SK-N-SH (cell line): ENCODE measurements at regions not wholly inside any gene's neighbourhood (a gene's known extent, or its start where the extent isn't known, plus 50 kb on each side); places are given as distances from the start of the nearest gene placed in this dataset.

Experiments
- CHD2 ChIP-seq: fragments of 150-350 bp; IDR thresholded peaks from 2 replicates; pipeline ENCODE4 v1.6.1; 2018; ENCODE audit warnings: low read length; ENCODE audit not compliant: partially characterized antibody
- CTCF ChIP-seq: fragments of 200-600 bp; sonication (generic); IDR thresholded peaks from 2 replicates; pipeline ENCODE4 v1.6.1; 2017; ENCODE audit warnings: antibody characterized with exemption, mild to moderate bottlenecking, moderate library complexity
- EZH2phosphoT487 ChIP-seq: fragments of 200-600 bp; sonication (generic); IDR thresholded peaks from 2 replicates; pipeline ENCODE4 v1.6.1; 2017; ENCODE audit warnings: low read depth, mixed run types, mild to moderate bottlenecking, antibody characterized with exemption, moderate library complexity, borderline replicate concordance
- FOSL2 ChIP-seq: IDR thresholded peaks from 2 replicates; pipeline ENCODE4 v1.4.0; 2012; ENCODE audit warnings: low read depth, mild to moderate bottlenecking, moderate library complexity, borderline replicate concordance
- FOXJ3 ChIP-seq: sonication (generic); formaldehyde crosslinking; IDR thresholded peaks from 2 replicates; pipeline ENCODE4 v1.5.1; 2020; ENCODE audit warnings: mild to moderate bottlenecking, missing genetic modification reagents
- MEF2A ChIP-seq: IDR thresholded peaks from 2 replicates; pipeline ENCODE4 v1.4.0; 2012; ENCODE audit warnings: low read depth, borderline replicate concordance
- MXI1 ChIP-seq: IDR thresholded peaks from 2 replicates; pipeline ENCODE4 v1.6.1; 2012; ENCODE audit warnings: mild to moderate bottlenecking, low read depth, low read length, improper control_type of control experiment
- NFIC ChIP-seq: IDR thresholded peaks from 2 replicates; pipeline ENCODE4 v1.4.0; 2012; ENCODE audit warnings: borderline replicate concordance
- RAD21 ChIP-seq: IDR thresholded peaks from 2 replicates; pipeline ENCODE4 v1.6.1; 2012; ENCODE audit warnings: mild to moderate bottlenecking, low read length
- RXRA ChIP-seq: IDR thresholded peaks from 2 replicates; pipeline ENCODE4 v1.4.0; 2012; ENCODE audit warnings: low read depth, mild to moderate bottlenecking, borderline replicate concordance
- SMC3 ChIP-seq: IDR thresholded peaks from 2 replicates; pipeline ENCODE4 v1.6.1; 2012; ENCODE audit warnings: low read depth, low read length, improper control_type of control experiment
- TAF1 ChIP-seq: IDR thresholded peaks from 2 replicates; pipeline ENCODE4 v1.6.1; 2012; ENCODE audit warnings: low read depth, mild to moderate bottlenecking, low read length, moderate library complexity, borderline replicate concordance
- TEAD4 ChIP-seq: IDR thresholded peaks from 2 replicates; pipeline ENCODE4 v1.4.0; 2012; ENCODE audit warnings: mild to moderate bottlenecking, borderline replicate concordance; ENCODE audit not compliant: insufficient read depth

GRCh38 chr16:66088681-66089080 is 277.8 kb upstream of the CDH5 start:
- TF ChIP-seq FOSL2 = no peak
- TF ChIP-seq TAF1 = no peak
- TF ChIP-seq FOXJ3 = no peak
- no peak for TF ChIP-seq MXI1
- TF ChIP-seq EZH2phosphoT487 = no peak
- TF ChIP-seq RAD21 = no peak
- TF ChIP-seq MEF2A = no peak
- no peak for TF ChIP-seq CHD2
- TF ChIP-seq CTCF = no peak
- TF ChIP-seq SMC3 = no peak
- TF ChIP-seq TEAD4 = no peak
- TF ChIP-seq NFIC = no peak
- no peak for TF ChIP-seq RXRA
